BJ (cell line): ENCODE measurements at regions not wholly inside any gene's neighbourhood (a gene's known extent, or its start where the extent isn't known, plus 50 kb on each side); places are given as distances from the start of the nearest gene placed in this dataset.

Source experiments
- CTCF ChIA-PET: fragments of 350-600 bp; formaldehyde crosslinking; extraction: SDS; loops from one replicate; lab custom pipeline; 2021; ENCODE audit warnings: antibody characterized with exemption, inconsistent platforms; lab: Yijun Ruan, JAX
- POLR2A ChIA-PET: fragments of 300-600 bp; sonication (Branson Sonifier 250); formaldehyde crosslinking; extraction: SDS; loops from one replicate; lab custom pipeline; 2021; ENCODE audit warnings: antibody characterized with exemption; lab: Charles Lee
- DNase-seq: peaks from one replicate; pipeline ENCODE4 v3.0.0-alpha.2; 2011; ENCODE audit warnings: low read depth
- H3K27me3 ChIP-seq: 2 replicates; pipeline ENCODE4 v1.6.0; 2011; ENCODE audit warnings: low read length; ENCODE audit not compliant: control insufficient read depth, insufficient read depth
- H3K36me3 ChIP-seq: 2 replicates; pipeline ENCODE4 v1.5.1; 2011; ENCODE audit warnings: low read length; ENCODE audit not compliant: control insufficient read depth, insufficient read depth
- H3K4me3 ChIP-seq: 2 replicates; pipeline ENCODE4 v1.5.1; 2011; ENCODE audit warnings: low read depth, mild to moderate bottlenecking, control low read depth, low read length
- TF ChIP-seq, protein P1 (sequence below): IDR thresholded peaks from 2 replicates; pipeline ENCODE4 v1.5.1; 2011; ENCODE audit warnings: low read depth, mild to moderate bottlenecking, control low read depth, inconsistent platforms, low read length, moderate library complexity; ENCODE audit not compliant: insufficient read depth

DNA sequence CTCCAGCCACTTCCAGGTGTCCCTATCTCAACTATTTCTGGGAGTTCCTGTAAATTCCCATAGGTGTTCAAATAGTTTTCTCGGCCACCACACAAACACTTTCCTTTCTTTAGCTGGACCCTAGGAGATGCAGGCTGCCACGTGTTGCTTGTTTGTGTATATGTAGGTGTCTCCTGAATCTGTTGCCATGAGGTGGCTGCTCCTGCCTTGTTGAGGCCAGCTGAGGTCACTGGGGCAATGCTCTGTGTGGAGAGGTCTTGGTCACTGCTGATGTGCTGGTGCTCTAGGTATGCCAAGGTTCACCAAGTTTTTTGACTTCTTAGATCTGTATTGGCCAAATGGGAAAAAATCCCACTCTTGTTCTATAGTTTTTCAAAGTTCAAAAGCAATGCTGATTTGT, 132.5 kb upstream of the CHD1 start:
- POLR2A ChIA-PET, result no interaction called here
- no peak overlapping the region for H3K4me3 ChIP-seq
- no peak for DNase-seq

DNA sequence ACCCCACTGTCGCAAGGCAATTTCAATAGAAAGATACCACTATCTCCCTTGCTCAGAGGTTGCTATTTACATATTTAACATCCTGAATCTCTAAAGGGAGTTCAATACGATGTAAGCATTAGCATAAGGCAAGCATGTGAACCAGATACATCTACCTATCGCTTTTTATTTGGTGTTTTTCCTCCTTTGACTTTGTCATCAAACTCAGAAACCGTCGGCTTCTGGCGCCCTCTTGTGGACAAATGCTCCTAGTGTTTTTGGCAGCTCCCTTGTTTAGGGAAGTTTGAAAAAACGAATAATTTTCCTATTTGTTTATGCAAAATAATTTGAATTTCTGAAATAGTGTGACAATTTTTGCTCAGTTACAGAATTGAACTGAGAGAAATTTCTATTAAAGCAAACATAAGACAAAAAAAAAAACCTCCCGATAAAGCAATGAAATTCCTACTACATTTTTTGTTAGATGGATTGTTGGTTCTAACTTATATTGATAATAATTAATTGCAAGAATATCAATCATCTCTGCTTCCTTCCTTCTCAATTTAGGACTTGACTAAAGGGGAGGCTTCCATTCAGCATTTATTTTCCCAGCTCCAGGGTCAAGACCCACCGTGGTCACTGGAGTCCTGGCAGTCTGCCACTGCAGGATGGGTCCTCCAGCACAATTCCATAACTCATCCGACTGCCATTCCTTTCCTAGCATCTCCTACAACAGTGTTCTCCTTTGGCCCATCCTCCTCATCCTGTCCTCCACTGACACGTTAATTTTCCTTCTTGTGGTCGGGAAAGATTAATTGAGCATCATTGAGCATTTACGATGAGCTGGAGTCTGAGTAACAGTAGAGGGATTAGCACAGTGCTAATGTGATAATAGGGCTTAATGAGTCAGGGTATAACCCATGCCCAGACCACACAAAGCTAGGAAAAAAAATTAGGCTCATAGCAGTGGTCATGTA, 131.8 kb upstream of the CHD1 start:
- TF ChIP-seq, protein P1, sequence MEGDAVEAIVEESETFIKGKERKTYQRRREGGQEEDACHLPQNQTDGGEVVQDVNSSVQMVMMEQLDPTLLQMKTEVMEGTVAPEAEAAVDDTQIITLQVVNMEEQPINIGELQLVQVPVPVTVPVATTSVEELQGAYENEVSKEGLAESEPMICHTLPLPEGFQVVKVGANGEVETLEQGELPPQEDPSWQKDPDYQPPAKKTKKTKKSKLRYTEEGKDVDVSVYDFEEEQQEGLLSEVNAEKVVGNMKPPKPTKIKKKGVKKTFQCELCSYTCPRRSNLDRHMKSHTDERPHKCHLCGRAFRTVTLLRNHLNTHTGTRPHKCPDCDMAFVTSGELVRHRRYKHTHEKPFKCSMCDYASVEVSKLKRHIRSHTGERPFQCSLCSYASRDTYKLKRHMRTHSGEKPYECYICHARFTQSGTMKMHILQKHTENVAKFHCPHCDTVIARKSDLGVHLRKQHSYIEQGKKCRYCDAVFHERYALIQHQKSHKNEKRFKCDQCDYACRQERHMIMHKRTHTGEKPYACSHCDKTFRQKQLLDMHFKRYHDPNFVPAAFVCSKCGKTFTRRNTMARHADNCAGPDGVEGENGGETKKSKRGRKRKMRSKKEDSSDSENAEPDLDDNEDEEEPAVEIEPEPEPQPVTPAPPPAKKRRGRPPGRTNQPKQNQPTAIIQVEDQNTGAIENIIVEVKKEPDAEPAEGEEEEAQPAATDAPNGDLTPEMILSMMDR, result peak; percentile 92
- DNase-seq, result no peak
- ChIA-PET POLR2A (no interaction called here), CTCF (interaction anchor here (0.6 to 2.4 kb wide), 16 partner anchors 11 to 290 kb away, joined by 3 to 25 read pairs (median 4); no protein-coding TSS in a partner anchor)
- no peak overlapping the region for H3K4me3 ChIP-seq
- no peaks in the 10 kb centered on the region for H3K27me3 ChIP-seq
- no peaks in the 10 kb centered on the region for H3K36me3 ChIP-seq

More for the DNA sequence above, 132.5 kb upstream of the CHD1 start:
- CTCF ChIA-PET, result interaction anchor here (0.6 to 2.4 kb wide), 12 partner anchors 11 to 1477 kb away, joined by 3 to 25 read pairs (median 6); no protein-coding TSS in a partner anchor
- TF ChIP-seq, protein P1, result no peak
- no peaks in the 10 kb centered on the region for H3K36me3 ChIP-seq
- no peaks in the 10 kb centered on the region for H3K27me3 ChIP-seq

DNA sequence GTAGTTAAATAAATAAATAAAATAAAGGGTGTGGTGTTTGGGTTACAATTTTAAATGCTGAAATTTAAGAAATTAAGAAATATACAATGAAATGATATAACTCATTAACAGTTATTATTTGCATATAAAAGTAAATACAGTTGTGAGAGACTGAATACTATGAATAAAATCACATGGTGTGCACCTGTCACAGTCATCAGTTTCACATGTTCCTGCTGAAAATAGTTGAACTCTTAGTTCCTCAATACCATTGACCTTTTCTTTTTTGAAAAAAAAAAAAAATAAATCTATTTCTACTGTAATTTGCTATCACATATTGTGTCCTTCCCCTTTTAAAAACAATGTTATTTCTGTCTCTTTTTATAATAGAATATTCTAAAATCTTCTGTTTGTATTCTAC, 130.9 kb upstream of the CHD1 start:
- no peak for DNase-seq
- Histone ChIP-seq H3K4me3 (no peak overlapping the region), H3K36me3 (no peaks in the 10 kb centered on the region), H3K27me3 (no peaks in the 10 kb centered on the region)
- TF ChIP-seq, protein P1, result no peak
- ChIA-PET POLR2A (no interaction called here), CTCF (interaction anchor here (1.2 to 2.4 kb wide), 7 partner anchors 10 to 156 kb away, joined by 3 to 25 read pairs (median 9); no protein-coding TSS in a partner anchor)

DNA sequence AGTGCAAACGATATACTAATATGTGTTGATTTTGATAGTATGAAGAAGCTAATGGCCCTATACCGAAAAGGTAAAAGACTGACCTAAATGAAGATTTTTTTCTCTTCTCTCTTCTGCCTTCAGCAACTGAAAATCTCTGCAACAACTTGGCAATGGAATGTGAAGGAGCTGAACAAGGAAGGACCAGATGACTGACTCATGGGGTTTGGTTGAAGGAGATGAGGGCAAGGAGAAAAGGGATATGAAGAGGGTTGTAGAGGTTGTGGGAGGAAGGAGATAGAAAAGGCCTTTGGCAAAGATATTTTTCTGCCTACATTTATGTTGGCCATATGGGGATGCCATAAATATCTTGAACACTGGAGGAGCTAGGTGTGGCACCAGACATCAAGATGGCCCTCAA, 129.7 kb upstream of the CHD1 start:
- POLR2A ChIA-PET, result no interaction called here
- Histone ChIP-seq H3K27me3 (no peaks in the 10 kb centered on the region), H3K4me3 (no peak overlapping the region), H3K36me3 (no peaks in the 10 kb centered on the region)
- TF ChIP-seq, protein P1, result no peak
- CTCF ChIA-PET, result interaction anchor here (0.9 to 2.4 kb wide), 6 partner anchors 9 to 155 kb away, joined by 3 to 9 read pairs (median 4); no protein-coding TSS in a partner anchor
- no peak for DNase-seq

DNA sequence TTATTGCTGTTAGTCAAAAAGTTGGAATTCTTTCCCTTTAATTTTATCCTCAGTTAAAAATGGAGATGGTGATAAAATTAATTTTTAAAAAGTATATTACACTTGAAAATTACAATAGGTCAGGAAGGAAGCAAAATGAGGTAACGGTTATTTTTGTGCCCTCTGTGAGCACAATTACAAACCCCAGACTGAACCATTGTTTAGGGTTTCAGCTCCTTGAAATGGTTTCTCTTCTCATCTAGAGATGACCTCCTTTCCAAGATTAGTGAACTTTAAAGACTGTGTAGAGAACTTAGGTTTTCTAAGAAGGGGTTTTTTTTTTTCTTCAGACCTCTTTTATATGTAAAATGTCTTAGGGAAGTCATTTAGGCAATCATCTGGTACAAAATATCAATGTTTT, 126.2 kb upstream of the CHD1 start:
- POLR2A ChIA-PET, result no interaction called here
- Histone ChIP-seq H3K36me3 (no peaks in the 10 kb centered on the region), H3K27me3 (no peaks in the 10 kb centered on the region), H3K4me3 (no peak overlapping the region)
- no peak for DNase-seq
- TF ChIP-seq, protein P1, result no peak
- CTCF ChIA-PET, result interaction anchor here (1.3 kb wide), 1 partner anchor 22 kb away, joined by 3 read pairs; no protein-coding TSS in a partner anchor
